Erythroblast (primary cell): ENCODE measurements at regions not wholly inside any gene's neighbourhood (a gene's known extent, or its start where the extent isn't known, plus 50 kb on each side); places are given as distances from the start of the nearest gene placed in this dataset.

ENCODE experiments used
- GATA1 ChIP-seq: IDR thresholded peaks from 2 replicates; pipeline ENCODE4 v1.6.1; 2011; ENCODE audit warnings: low read depth, mild to moderate bottlenecking, control low read depth, low read length, moderate library complexity
- POLR2A ChIP-seq: IDR thresholded peaks from 2 replicates; pipeline ENCODE4 v1.6.1; 2011; ENCODE audit warnings: mild to moderate bottlenecking, low read length

DNA sequence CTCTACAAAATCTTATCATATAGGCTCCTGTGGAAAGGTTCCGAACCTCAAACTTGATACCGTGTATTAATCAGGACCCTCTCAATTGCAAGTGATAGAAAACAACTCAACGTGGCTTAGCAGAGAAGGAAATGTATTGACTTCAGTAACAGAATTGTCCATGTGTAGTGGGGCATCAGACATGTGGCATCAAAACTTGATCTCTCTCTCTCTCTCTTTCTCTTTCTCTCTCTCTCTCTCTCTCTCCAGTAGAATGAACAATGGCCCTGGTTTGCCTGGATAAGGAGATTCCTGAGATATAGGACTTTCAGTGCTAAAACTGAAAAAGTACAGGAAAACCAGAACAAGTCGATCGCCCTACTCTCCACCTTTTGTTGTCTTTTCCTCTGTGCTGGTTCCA lies 168.2 kb downstream of the DRD1 start:
- TF ChIP-seq POLR2A (no peak), GATA1 (no peak)
